HG03521 (cell line): ENCODE measurements at regions not wholly inside any gene's neighbourhood (a gene's known extent, or its start where the extent isn't known, plus 50 kb on each side); places are given as distances from the start of the nearest gene placed in this dataset.

ENCODE experiments used
- ATAC-seq: cut with Tn5 transposase; IDR thresholded peaks from one replicate; pipeline ENCODE4 v1.9.1; 2021; ENCODE audit warnings: mild to moderate bottlenecking, moderate library complexity; ENCODE audit not compliant: unreplicated experiment

DNA sequence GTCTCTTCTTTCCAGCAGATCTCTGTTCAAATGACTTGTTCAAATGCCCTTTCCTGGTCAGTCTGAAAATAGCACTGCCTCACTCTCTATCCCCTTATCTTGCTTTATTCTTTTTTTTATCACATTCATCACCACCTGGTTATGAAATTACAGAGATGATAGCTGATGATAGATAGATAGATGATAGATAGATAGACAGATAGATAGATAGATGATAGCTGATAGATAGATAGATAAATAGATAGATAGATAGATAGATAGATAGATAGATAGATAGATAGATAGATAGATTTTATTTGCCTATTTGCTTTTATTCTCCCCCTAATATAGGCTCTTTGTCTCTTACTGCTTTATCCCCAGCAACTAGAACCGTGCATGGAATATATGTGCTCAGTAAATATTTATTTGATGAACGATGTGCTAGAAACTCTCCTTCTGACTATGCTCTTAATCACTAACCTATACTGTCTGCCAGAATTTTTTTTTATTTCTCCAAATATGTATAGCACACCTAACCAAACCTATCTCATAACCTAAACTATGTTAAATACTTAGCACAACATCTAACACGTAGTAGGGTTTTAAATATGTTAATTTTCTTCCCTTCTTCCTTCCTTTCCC is 372.8 kb upstream of the DUSP10 start:
- no peak for ATAC-seq

DNA sequence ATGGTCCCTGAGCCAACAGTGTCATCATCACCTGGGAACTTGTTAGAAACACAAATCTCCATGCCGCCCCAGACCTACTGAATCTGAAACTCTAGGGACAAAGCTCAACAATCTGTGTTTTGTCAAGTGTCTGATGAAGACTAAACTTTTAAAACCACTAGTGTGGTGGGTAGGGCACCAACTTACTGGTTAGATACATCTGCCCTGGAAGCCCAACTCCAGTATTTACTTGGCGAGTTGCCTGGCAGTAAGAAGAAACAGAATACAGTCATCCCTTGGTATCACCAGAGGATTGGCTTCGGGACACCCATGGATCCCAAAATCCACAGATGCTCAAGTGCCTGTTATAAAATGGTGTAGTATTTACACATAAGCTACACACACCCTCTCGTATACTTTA is 367.9 kb upstream of the DUSP10 start:
- no peak for ATAC-seq

GRCh38 chr1:222107975-222108374 is 366.1 kb upstream of the DUSP10 start:
- ATAC-seq, result no peak

GRCh38 chr1:222107267-222107666 is 365.4 kb upstream of the DUSP10 start:
- ATAC-seq, result no peak

- no peak for ATAC-seq
Measured at GRCh38 chr1:222106377-222106776, 364.5 kb upstream of the DUSP10 start.

DNA sequence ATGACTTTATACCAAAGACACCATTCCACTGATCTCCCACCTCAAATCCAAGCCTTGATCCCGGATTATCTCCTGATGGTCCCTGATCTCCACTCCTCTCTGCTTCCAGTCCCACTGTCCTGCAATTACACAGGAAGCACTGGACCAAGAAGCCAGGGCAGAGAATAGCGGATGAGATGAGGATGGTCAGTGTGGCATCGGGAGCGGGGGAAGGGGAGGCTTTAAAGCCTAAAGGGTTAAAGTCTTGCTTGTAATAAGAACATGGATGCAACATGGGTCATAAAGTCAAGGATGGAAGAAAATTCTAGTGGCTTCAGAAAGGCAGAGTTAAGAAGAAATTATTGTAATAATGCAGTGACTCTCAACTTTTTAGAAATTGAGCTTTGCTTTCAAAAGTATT is 364.0 kb upstream of the DUSP10 start:
- no peak for ATAC-seq

- no peak for ATAC-seq
Measured at GRCh38 chr1:222105393-222105737, 363.5 kb upstream of the DUSP10 start.

- no peak for ATAC-seq
Measured at GRCh38 chr1:222104694-222105392, 363.0 kb upstream of the DUSP10 start.

DNA sequence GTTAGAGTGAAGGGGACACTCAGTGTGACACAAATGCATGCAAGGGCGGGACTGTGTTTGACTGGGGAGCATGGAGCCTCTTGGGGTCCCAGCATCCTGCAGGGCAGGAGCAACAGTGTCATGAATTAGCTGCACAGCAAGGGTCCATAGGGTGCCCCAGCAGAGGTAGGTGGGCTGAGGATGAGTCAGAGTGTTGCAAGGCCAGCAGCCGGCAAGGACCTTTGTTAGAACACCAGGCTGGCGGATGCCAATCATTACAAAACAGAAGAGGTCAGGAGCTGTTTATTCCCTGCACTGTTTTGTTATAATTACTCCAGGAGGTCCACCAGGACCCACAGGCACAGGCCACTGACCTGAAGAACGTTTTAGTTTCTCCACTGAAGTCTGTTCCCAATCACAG is 362.2 kb upstream of the DUSP10 start:
- ATAC-seq, result no peak

- no peak for ATAC-seq
Measured at GRCh38 chr1:222099746-222100145, 357.9 kb upstream of the DUSP10 start.

DNA sequence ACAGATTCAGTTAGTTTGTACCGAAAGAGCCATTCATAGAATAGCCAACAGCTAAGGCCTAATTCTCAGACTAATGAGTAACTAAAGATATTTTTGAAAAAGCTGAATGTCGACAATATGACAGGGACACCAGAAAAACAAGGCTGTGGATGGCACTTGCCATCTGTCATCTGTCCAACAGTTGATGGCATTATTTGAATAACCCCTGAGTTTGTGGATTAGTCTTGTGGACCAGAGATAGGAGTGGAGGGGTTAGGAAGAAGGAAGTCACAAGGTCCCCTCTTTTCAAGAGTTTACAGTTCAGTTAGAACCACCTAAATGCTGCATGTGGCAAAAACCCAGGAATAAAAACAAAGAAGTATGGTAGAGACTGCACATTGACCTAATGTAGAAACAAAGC is 356.5 kb upstream of the DUSP10 start:
- no peak for ATAC-seq

- ATAC-seq, result no peak
Measured at GRCh38 chr1:222097588-222097987, 355.7 kb upstream of the DUSP10 start.

DNA sequence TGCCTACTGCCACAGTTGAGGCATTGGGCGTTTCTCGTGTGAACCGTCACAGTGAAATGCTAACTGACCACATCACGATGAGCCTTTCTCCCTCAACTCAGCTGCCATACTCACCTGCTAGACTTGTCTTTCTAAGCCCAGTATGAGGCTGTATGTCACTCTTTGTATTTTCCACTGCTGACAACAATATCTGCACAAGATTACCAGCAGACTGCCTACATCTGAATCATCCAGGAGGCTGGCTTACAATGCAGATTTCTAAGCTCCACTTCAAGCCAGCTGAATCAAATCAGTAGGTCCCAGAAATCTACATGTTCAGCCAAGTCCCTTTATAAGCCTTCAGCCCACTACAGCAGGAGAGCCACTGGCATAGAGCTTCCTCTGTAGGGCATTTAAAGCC is 355.0 kb upstream of the DUSP10 start:
- no peak for ATAC-seq

- no peak for ATAC-seq
Measured at GRCh38 chr1:222096476-222096772, 354.5 kb upstream of the DUSP10 start.

DNA sequence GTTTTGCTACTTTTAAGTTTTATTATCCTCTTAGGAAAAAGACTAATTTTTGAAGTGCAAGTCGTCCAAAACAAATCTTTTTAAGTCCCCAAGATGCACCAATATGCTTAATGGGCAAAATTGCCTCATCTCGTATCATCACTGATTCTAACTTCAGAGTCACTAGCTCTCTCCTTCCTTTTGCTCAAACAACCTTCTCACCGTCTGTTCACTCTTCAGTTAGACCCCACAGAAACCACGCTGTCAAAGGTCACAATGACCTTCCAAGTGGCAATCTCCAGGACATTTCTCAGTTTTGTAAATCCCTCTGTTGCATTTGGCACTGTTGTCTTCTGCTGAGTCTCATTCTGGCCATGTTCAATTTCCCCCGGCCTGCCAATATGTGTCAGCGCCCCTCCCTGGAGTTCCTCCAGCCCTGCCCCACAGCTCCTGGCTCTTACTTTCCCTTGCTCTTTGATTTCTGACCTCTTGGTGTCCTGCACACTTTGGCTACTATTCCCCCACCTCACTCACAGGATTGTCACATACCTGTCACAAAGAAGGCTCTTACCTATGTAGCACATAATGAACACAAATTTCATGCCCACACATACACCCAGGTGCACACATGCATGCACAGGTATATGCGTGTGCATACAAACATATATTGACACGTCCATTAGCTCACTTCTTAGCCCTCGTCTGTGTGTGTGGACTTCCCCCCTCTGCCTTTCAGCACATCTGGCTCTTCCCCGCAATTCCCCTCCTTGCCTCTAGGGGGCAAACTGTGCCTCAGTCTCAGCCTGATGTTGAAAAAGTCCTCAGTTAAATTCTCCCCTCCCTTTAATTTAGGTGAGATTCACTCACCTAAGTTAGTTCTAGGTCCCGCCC is 354.0 kb upstream of the DUSP10 start:
- ATAC-seq, result peak; percentile 72

- no peak for ATAC-seq
Measured at GRCh38 chr1:222093518-222093917, 351.6 kb upstream of the DUSP10 start.

- ATAC-seq, result no peak
Measured at GRCh38 chr1:222090103-222090502, 348.2 kb upstream of the DUSP10 start.

DNA sequence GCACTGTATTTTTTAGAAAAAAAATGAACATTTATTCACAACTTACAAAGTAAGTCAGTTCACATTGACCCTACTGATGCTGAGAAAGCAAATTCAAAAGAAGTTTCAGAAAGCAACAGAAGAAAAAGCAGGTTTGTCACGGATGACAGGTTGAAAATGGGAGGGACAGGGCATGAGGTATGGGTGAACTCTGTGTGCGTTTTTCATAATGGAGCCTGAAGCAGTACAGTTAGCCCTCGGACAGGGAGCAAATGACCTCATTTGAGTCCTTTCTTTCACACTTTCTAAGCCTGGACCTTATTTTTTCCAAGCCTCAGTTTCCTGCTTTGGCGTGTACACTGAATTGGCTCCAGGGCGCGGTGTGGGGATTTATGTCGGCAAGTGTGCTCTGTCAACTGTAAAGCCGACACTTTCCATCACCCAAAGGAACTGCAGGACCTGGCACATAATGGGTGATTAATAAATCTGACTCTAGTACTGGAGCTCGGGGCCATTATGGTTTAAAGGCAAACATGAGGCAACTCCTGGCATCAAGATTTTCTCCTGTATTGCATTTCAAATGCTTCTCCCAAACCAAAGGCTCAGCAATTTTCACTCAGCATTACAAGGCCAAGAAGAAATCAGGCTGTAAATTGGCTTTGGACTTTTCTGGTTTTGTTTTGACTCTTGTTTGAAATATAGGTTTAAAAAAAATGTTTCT is 345.5 kb upstream of the DUSP10 start:
- ATAC-seq, result no peak

DNA sequence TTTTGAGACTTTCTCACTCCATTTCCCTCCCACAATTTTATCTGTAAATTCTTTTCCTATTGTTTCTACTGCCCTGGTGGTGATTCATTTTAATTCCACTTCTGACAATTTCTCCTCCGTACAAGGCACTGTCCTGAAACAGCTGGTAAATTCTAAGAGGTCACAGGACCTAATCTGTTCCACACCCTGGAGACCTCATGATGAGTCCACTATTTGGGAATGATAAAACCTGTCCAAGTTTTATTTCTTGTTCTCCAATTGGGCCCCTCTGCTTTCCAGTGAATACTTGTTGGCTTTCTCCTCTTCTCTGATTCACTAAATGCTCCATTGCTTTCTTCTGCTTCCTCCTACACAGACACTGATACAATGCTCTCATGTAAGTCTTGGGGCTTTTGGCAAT is 343.1 kb upstream of the DUSP10 start:
- ATAC-seq, result no peak

- ATAC-seq, result no peak
Measured at GRCh38 chr1:222084048-222084447, 342.2 kb upstream of the DUSP10 start.

DNA sequence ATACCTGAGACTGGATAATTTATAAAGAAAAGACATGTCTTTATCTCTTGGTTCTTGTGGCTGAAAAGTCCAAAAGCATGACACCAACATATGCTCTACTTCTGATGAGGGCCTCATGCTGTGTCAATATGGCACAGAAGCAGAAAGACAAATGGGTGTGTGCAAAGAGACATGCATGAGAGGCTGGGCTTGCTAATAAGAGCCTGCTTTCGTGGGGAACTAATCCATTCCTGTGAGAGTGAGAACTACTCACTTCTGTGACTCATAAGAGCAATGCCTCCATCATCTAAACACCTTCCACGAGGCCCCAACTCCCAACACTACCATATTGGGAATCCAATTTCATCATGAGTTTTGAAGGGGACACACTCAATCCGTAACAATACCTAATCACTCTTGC is 340.0 kb upstream of the DUSP10 start:
- ATAC-seq, result no peak

- ATAC-seq, result no peak
Measured at GRCh38 chr1:222079566-222079965, 337.7 kb upstream of the DUSP10 start.
